ENCODE measurements at regions not wholly inside any gene's neighbourhood (a gene's known extent, or its start where the extent isn't known, plus 50 kb on each side); places are given as distances from the start of the nearest gene placed in this dataset.

GRCh38 chrX:113804291-113804690 lies 779.6 kb upstream of the HTR2C start:
- H3K36me3 ChIP-seq (replicated peaks in 1 of 2; ENCODE audit: control insufficient read depth in 1 of 2, insufficient read depth in 2 of 2, low read length in 2 of 2) = no peaks in the 10 kb centered on the region
- no peak overlapping the region for H3K9ac ChIP-seq (ENCODE audit: insufficient read depth, low read depth, low read length)
- no peak overlapping the region for H3K4me3 ChIP-seq (replicated peaks in 1 of 3; ENCODE audit: insufficient read depth in 1 of 3, low read depth in 2 of 3, low read length in 3 of 3)
- no peaks in the 10 kb centered on the region for H3K9me3 ChIP-seq (ENCODE audit: low read length)
- CTCF ChIA-PET (ENCODE audit: low intra/inter-chr PET ratio, low total read pairs) = no interaction called here
- POLR2A ChIA-PET = no interaction called here
- H3K4me1 ChIP-seq (ENCODE audit: insufficient read depth, low read length) = no peaks in the 10 kb centered on the region
- no peak overlapping the region for H3K4me2 ChIP-seq (ENCODE audit: low read depth, low read length)
- FAIRE-seq (no peak), DNase-seq (ENCODE audit: low spot score) (no peak), ATAC-seq (no peak)
- H3K27me3 ChIP-seq (ENCODE audit: control insufficient read depth in 1 of 2, insufficient read depth in 2 of 2, low read length in 2 of 2) = no peaks in the 10 kb centered on the region
- no TSS peak for BruUV-seq (replicated peaks)
- H3K79me2 ChIP-seq (ENCODE audit: insufficient read depth, low read length) = no peaks in the 10 kb centered on the region
- TF ChIP-seq ATF6 (CRISPR knock-in tag; conservative IDR thresholded peaks at IDR 0.05) (no peak), RXRA (CRISPR knock-in tag; IDR thresholded peaks at IDR 0.05) (no peak), TCF7 (IDR thresholded peaks at IDR 0.05; ENCODE audit: low read depth) (no peak), HNRNPL (IDR thresholded peaks at IDR 0.05; ENCODE audit: low read depth, low read length) (no peak), ARNT2 (CRISPR knock-in tag; IDR thresholded peaks at IDR 0.05; ENCODE audit: low read depth) (no peak), PRMT3 (CRISPR knock-in tag; IDR thresholded peaks at IDR 0.05; ENCODE audit: borderline replicate concordance, low read depth) (no peak), TRIM24 (CRISPR knock-in tag; IDR thresholded peaks at IDR 0.05) (no peak), TBX3 (IDR thresholded peaks at IDR 0.05; ENCODE audit: borderline replicate concordance) (no peak), TRAFD1 (CRISPR knock-in tag; IDR thresholded peaks at IDR 0.05; ENCODE audit: borderline replicate concordance) (no peak), ZBTB43 (CRISPR knock-in tag; conservative IDR thresholded peaks at IDR 0.05) (no peak), HDAC1 (CRISPR knock-in tag; IDR thresholded peaks at IDR 0.05) (no peak), ZNF468 (CRISPR knock-in tag; IDR thresholded peaks at IDR 0.05) (no peak), ZNF263 (CRISPR knock-in tag; IDR thresholded peaks at IDR 0.05) (no peak), SSRP1 (CRISPR knock-in tag; IDR thresholded peaks at IDR 0.05) (no peak), AHR (CRISPR knock-in tag; IDR thresholded peaks at IDR 0.05) (no peak), ZNF792 (CRISPR knock-in tag; IDR thresholded peaks at IDR 0.05) (no peak), ZNF83 (CRISPR knock-in tag; IDR thresholded peaks at IDR 0.05; ENCODE audit: borderline replicate concordance) (no peak)
- 50% methylated on average over 2 of the region's 3 CpGs for WGBS (ENCODE audit: low lambda C conversion rate)
- in situ Hi-C loops (cut with HindIII; ENCODE audit: extremely low pct_ligation_motif_present, low pct_unique_long_range_greater_than_20kb) = no loop called here
- H3K27ac ChIP-seq (ENCODE audit: extremely low read length, insufficient read depth, low read length) = no peak overlapping the region
- H2AFZ ChIP-seq (ENCODE audit: low read length) = no peak overlapping the region
- H4K20me1 ChIP-seq (ENCODE audit: insufficient read depth, low read length) = no peaks in the 10 kb centered on the region
- intact Hi-C loops (cut with micrococcal nuclease; ENCODE audit: unreplicated experiment) = no loop called here
